ENCODE measurements at regions not wholly inside any gene's neighbourhood (a gene's known extent, or its start where the extent isn't known, plus 50 kb on each side); places are given as distances from the start of the nearest gene placed in this dataset.

- no peak overlapping the region for H3K27ac ChIP-seq
- TF ChIP-seq CTCF (IDR thresholded peaks at IDR 0.05) (peak; percentile 69), ZFX (IDR thresholded peaks at IDR 0.05; ENCODE audit: borderline replicate concordance) (no peak)
These were observed 398.6 kb upstream of the FLRT2 start for GRCh38 chr14:85131226-85131922.

- TF ChIP-seq ZFX (IDR thresholded peaks at IDR 0.05; ENCODE audit: borderline replicate concordance) (no peak), CTCF (IDR thresholded peaks at IDR 0.05) (no peak)
- no peak overlapping the region for H3K27ac ChIP-seq
These were observed 387.0 kb upstream of the FLRT2 start for GRCh38 chr14:85142982-85143381.

- TF ChIP-seq ZFX (IDR thresholded peaks at IDR 0.05; ENCODE audit: borderline replicate concordance) (no peak), CTCF (IDR thresholded peaks at IDR 0.05) (no peak)
- no peak overlapping the region for H3K27ac ChIP-seq
These were observed 383.2 kb upstream of the FLRT2 start for GRCh38 chr14:85146779-85147178.

GRCh38 chr14:85150166-85150565 is 379.8 kb upstream of the FLRT2 start:
- no peak overlapping the region for H3K27ac ChIP-seq
- TF ChIP-seq ZFX (IDR thresholded peaks at IDR 0.05; ENCODE audit: borderline replicate concordance) (no peak), CTCF (IDR thresholded peaks at IDR 0.05) (no peak)

- H3K27ac ChIP-seq, result no peak overlapping the region
- TF ChIP-seq ZFX (IDR thresholded peaks at IDR 0.05; ENCODE audit: borderline replicate concordance), result no peak
- no peak for TF ChIP-seq CTCF (IDR thresholded peaks at IDR 0.05)
These were observed 375.2 kb upstream of the FLRT2 start for GRCh38 chr14:85154714-85155113.

GRCh38 chr14:85156319-85156718 is 373.6 kb upstream of the FLRT2 start:
- TF ChIP-seq ZFX (IDR thresholded peaks at IDR 0.05; ENCODE audit: borderline replicate concordance), result no peak
- no peak for TF ChIP-seq CTCF (IDR thresholded peaks at IDR 0.05)
- H3K27ac ChIP-seq, result no peak overlapping the region

- no peak for TF ChIP-seq CTCF (IDR thresholded peaks at IDR 0.05)
- TF ChIP-seq ZFX (IDR thresholded peaks at IDR 0.05; ENCODE audit: borderline replicate concordance), result no peak
- H3K27ac ChIP-seq, result no peak overlapping the region
These were observed 370.2 kb upstream of the FLRT2 start for GRCh38 chr14:85159726-85160125.

All from 22Rv1 (cell line).